MCF 10A (cell line): ENCODE measurements at regions not wholly inside any gene's neighbourhood (a gene's known extent, or its start where the extent isn't known, plus 50 kb on each side); places are given as distances from the start of the nearest gene placed in this dataset.

Experiments
- BruUV-seq: library from RNA; stranded (reverse); fragments of 400-500 nt; replicated peaks from 2 replicates; lab custom pipeline; 2021; lab: Mats Ljungman, UMichigan
- CTCF ChIA-PET: fragments of 300-600 bp; sonication (Branson Sonifier 250); formaldehyde crosslinking; extraction: SDS; loops from one replicate; lab custom pipeline; 2021; ENCODE audit warnings: antibody characterized with exemption, inconsistent platforms; lab: Yijun Ruan, JAX
- POLR2A ChIA-PET: fragments of 300-600, 350-650 bp; sonication (Branson Sonifier 250); formaldehyde crosslinking; extraction: SDS; loops from one replicate; lab custom pipeline; 2020; ENCODE audit warnings: antibody characterized with exemption, inconsistent platforms; lab: Yijun Ruan, JAX
- DNase-seq: peaks from one replicate; pipeline ENCODE4 v3.0.0-alpha.2; 2018; ENCODE audit not compliant: unreplicated experiment
- H3K27ac Mint-ChIP-seq: one replicate; pipeline ENCODE4 v1.8.0; 2022; ENCODE audit warnings: mild to moderate bottlenecking, low read depth, mixed read lengths; ENCODE audit not compliant: unreplicated experiment
- H3K27me3 Mint-ChIP-seq: one replicate; pipeline ENCODE4 v1.8.0; 2022; ENCODE audit warnings: mixed read lengths; ENCODE audit not compliant: insufficient read depth, unreplicated experiment
- H3K36me3 Mint-ChIP-seq: one replicate; pipeline ENCODE4 v1.8.0; 2022; ENCODE audit warnings: mild to moderate bottlenecking, moderate library complexity, mixed read lengths; ENCODE audit not compliant: insufficient read depth, unreplicated experiment
- H3K4me1 Mint-ChIP-seq: one replicate; pipeline ENCODE4 v1.8.0; 2022; ENCODE audit warnings: mixed read lengths; ENCODE audit not compliant: insufficient read depth, unreplicated experiment
- H3K4me3 Mint-ChIP-seq: one replicate; pipeline ENCODE4 v1.8.0; 2022; ENCODE audit warnings: mild to moderate bottlenecking, moderate library complexity, mixed read lengths; ENCODE audit not compliant: unreplicated experiment
- H3K9me3 Mint-ChIP-seq: one replicate; pipeline ENCODE4 v1.8.0; 2022; ENCODE audit warnings: mixed read lengths; ENCODE audit not compliant: unreplicated experiment
- intact Hi-C: fragments of 100-400 bp; cut with micrococcal nuclease; formaldehyde crosslinking; loops from 2 replicates; pipeline ENCODE4 v1.14.1; 2022
- TF ChIP-seq, protein P1 (sequence below): fragments of 200-600 bp; IDR thresholded peaks from one replicate; pipeline ENCODE4 v1.8.0; 2022; ENCODE audit warnings: antibody characterized with exemption, mild to moderate bottlenecking; ENCODE audit not compliant: unreplicated experiment

GRCh38 chr7:25575634-25576033 is 347.3 kb upstream of the NPVF start:
- CTCF ChIA-PET: interaction anchor here (1.2 to 1.7 kb wide), 3 partner anchors 184 to 316 kb away, joined by 5 to 7 read pairs (median 7); no protein-coding TSS in a partner anchor
- intact Hi-C loops: no loop called here
- Mint-ChIP-seq H3K27ac (no peak overlapping the region), H3K27me3 (peaks cover 85% of the 10 kb centered on the region), H3K4me1 (no peaks in the 10 kb centered on the region), H3K4me3 (no peak overlapping the region), H3K36me3 (no peaks in the 10 kb centered on the region), H3K9me3 (no peaks in the 10 kb centered on the region)
- no TSS peak for BruUV-seq
- TF ChIP-seq, protein P1, sequence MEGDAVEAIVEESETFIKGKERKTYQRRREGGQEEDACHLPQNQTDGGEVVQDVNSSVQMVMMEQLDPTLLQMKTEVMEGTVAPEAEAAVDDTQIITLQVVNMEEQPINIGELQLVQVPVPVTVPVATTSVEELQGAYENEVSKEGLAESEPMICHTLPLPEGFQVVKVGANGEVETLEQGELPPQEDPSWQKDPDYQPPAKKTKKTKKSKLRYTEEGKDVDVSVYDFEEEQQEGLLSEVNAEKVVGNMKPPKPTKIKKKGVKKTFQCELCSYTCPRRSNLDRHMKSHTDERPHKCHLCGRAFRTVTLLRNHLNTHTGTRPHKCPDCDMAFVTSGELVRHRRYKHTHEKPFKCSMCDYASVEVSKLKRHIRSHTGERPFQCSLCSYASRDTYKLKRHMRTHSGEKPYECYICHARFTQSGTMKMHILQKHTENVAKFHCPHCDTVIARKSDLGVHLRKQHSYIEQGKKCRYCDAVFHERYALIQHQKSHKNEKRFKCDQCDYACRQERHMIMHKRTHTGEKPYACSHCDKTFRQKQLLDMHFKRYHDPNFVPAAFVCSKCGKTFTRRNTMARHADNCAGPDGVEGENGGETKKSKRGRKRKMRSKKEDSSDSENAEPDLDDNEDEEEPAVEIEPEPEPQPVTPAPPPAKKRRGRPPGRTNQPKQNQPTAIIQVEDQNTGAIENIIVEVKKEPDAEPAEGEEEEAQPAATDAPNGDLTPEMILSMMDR: no peak
- DNase-seq: no peak
- POLR2A ChIA-PET: no interaction called here

GRCh38 chr7:25578991-25579777 is 350.9 kb upstream of the NPVF start:
- TF ChIP-seq, protein P1: no peak
- intact Hi-C loops: no loop called here
- ChIA-PET POLR2A (no interaction called here), CTCF (interaction anchor here (0.6 to 1.6 kb wide), 5 partner anchors 12 to 277 kb away, joined by 3 to 7 read pairs (median 4); no protein-coding TSS in a partner anchor)
- no peak for DNase-seq
- BruUV-seq: no TSS peak
- Mint-ChIP-seq H3K4me1 (no peaks in the 10 kb centered on the region), H3K27ac (no peak overlapping the region), H3K4me3 (no peak overlapping the region), H3K27me3 (peaks cover 88% of the 10 kb centered on the region), H3K36me3 (no peaks in the 10 kb centered on the region), H3K9me3 (no peaks in the 10 kb centered on the region)

DNA sequence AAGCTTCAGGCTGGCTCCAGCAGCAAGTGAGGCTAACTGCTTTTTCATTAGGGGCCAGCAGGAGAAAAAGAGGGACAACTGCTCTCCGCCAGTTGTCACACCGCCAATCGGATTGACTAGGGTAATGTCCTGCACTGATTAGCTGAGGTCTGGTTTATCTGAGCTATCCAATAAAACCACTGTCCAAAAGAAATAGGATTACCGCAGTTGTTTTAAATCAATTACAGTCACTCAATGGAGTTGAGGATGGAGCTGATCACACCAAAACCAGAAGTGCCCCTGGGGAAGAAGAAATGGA is 351.4 kb upstream of the NPVF start:
- H3K27ac Mint-ChIP-seq: no peak overlapping the region
- no peak for DNase-seq
- H3K9me3 Mint-ChIP-seq: no peaks in the 10 kb centered on the region
- BruUV-seq: no TSS peak
- no peaks in the 10 kb centered on the region for H3K36me3 Mint-ChIP-seq
- H3K4me1 Mint-ChIP-seq: no peaks in the 10 kb centered on the region
- no peak overlapping the region for H3K4me3 Mint-ChIP-seq
- POLR2A ChIA-PET: no interaction called here
- CTCF ChIA-PET: interaction anchor here (0.6 to 1.6 kb wide), 4 partner anchors 13 to 277 kb away, joined by 3 to 7 read pairs (median 4); no protein-coding TSS in a partner anchor
- H3K27me3 Mint-ChIP-seq: peaks cover 88% of the 10 kb centered on the region
- TF ChIP-seq, protein P1: no peak
- intact Hi-C loops: no loop called here

- Mint-ChIP-seq H3K27me3 (peaks cover 88% of the 10 kb centered on the region), H3K4me3 (no peak overlapping the region), H3K36me3 (no peaks in the 10 kb centered on the region), H3K9me3 (no peaks in the 10 kb centered on the region), H3K27ac (no peak overlapping the region), H3K4me1 (no peaks in the 10 kb centered on the region)
- POLR2A ChIA-PET: interaction anchor here (0.7 kb wide), 1 partner anchor 19 kb away, joined by 3 read pairs; no protein-coding TSS in a partner anchor
- CTCF ChIA-PET: interaction anchor here (0.6 to 1.1 kb wide), 3 partner anchors 13 to 276 kb away, joined by 3 to 5 read pairs (median 4); no protein-coding TSS in a partner anchor
- intact Hi-C loops: no loop called here
- TF ChIP-seq, protein P1: no peak
- BruUV-seq: no TSS peak
- DNase-seq: no peak
Observed at GRCh38 chr7:25580141-25580540, 351.9 kb upstream of the NPVF start.
